Kidney (tissue), 13 donors: ENCODE measurements at regions not wholly inside any gene's neighbourhood (a gene's known extent, or its start where the extent isn't known, plus 50 kb on each side); places are given as distances from the start of the nearest gene placed in this dataset.

ENCODE experiments used
- DNase-seq, 5 donors: peaks; one replicate each; pipeline ENCODE4 v3.0.0-alpha.2; 2013 to 2020
- FAIRE-seq: peaks from 2 replicates; lab custom pipeline; 2012; peaks lifted over from hg19 to GRCh38; lab: Jason Lieb, UNC
- H3K27ac ChIP-seq, 2 donors: one replicate each; pipeline ENCODE4 v1.7.0; 2013; ENCODE audit warnings: low read depth in 2 of 2, low read length in 2 of 2, inconsistent platforms in 1 of 2
- H3K27me3 ChIP-seq: one replicate; pipeline ENCODE4 v1.7.1; 2013; ENCODE audit warnings: low read length, inconsistent platforms; ENCODE audit not compliant: control insufficient read depth, insufficient read depth
- H3K36me3 ChIP-seq, 3 donors: one replicate each; pipeline versions ENCODE4 v1.7.0 to v1.7.1; 2013; ENCODE audit warnings: low read length in 3 of 3, control low read depth in 1 of 3, inconsistent platforms in 1 of 3; ENCODE audit not compliant: insufficient read depth in 3 of 3, control insufficient read depth in 2 of 3
- H3K4me1 ChIP-seq, 3 donors: one replicate each; pipeline versions ENCODE4 v1.7.0 to v1.7.1; 2013; ENCODE audit warnings: low read length in 3 of 3, inconsistent platforms in 1 of 3, low read depth in 1 of 3; ENCODE audit not compliant: control insufficient read depth in 2 of 3, insufficient read depth in 2 of 3
- H3K4me3 ChIP-seq, 3 donors: one replicate each; pipeline versions ENCODE4 v1.7.0 to v1.8.1; 2013; ENCODE audit warnings: low read length in 3 of 3, control low read depth in 1 of 3, inconsistent platforms in 1 of 3
- H3K9ac ChIP-seq, 3 donors: one replicate each; pipeline versions ENCODE4 v1.7.0 to v1.7.1; 2013; ENCODE audit warnings: low read length in 3 of 3, control low read depth in 1 of 3, inconsistent platforms in 1 of 3
- H3K9me3 ChIP-seq, 3 donors: one replicate each; pipeline versions ENCODE4 v1.7.0 to v1.7.1; 2013; ENCODE audit warnings: low read length in 3 of 3, control low read depth in 1 of 3, inconsistent platforms in 1 of 3; ENCODE audit not compliant: control insufficient read depth in 2 of 3, insufficient read depth in 1 of 3
- intact Hi-C: fragments of 100-400 bp; cut with DNase I; formaldehyde crosslinking; loops from one replicate; pipeline ENCODE4 v1.11.1; 2022
- TF ChIP-seq, protein P1 (sequence below): IDR thresholded peaks from 3 replicates; pipeline ENCODE4 v1.5.1; 2012; ENCODE audit warnings: mild to moderate bottlenecking, moderate library complexity, borderline replicate concordance; ENCODE audit not compliant: insufficient read depth; ENCODE audit errors: extremely low read depth
- donor health status: control.
- donor health status: control.
- donor health status: control.
- donor health status: control.
- donor health status: control.
- donor health status: DM: yes; HTN: yes; CAD: no.
- donor health status: Normal renal cell carcinoma (clear cell type).

DNA sequence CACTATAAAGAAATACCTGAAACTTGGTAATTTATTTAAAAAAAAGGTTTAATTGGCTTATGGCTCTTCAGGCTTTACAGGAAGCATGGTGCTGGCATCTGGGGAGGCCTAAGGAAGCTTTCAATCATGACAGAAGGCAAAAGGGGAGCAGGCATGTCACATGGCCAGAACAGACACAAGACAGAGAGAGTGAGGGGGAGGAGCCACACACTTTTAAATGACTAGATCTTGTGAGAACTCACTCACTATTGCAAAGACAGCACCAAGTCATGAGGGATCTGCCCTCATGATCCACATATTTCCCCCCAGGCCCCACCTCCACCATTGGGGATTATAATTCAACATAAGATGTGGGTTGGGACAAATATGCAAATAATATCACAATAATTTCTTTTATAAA, 355.6 kb downstream of the DAD1 start:
- intact Hi-C loops = no loop called here
- Histone ChIP-seq H3K4me1 (no peaks in the 10 kb centered on the region), H3K4me3 (no peak overlapping the region), H3K27ac (no peak overlapping the region), H3K27me3 (no peaks in the 10 kb centered on the region), H3K36me3 (no peaks in the 10 kb centered on the region), H3K9ac (no peak overlapping the region), H3K9me3 (no peaks in the 10 kb centered on the region)
- no peak for DNase-seq
- FAIRE-seq = no peak
- TF ChIP-seq, protein P1, sequence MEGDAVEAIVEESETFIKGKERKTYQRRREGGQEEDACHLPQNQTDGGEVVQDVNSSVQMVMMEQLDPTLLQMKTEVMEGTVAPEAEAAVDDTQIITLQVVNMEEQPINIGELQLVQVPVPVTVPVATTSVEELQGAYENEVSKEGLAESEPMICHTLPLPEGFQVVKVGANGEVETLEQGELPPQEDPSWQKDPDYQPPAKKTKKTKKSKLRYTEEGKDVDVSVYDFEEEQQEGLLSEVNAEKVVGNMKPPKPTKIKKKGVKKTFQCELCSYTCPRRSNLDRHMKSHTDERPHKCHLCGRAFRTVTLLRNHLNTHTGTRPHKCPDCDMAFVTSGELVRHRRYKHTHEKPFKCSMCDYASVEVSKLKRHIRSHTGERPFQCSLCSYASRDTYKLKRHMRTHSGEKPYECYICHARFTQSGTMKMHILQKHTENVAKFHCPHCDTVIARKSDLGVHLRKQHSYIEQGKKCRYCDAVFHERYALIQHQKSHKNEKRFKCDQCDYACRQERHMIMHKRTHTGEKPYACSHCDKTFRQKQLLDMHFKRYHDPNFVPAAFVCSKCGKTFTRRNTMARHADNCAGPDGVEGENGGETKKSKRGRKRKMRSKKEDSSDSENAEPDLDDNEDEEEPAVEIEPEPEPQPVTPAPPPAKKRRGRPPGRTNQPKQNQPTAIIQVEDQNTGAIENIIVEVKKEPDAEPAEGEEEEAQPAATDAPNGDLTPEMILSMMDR = no peak

DNA sequence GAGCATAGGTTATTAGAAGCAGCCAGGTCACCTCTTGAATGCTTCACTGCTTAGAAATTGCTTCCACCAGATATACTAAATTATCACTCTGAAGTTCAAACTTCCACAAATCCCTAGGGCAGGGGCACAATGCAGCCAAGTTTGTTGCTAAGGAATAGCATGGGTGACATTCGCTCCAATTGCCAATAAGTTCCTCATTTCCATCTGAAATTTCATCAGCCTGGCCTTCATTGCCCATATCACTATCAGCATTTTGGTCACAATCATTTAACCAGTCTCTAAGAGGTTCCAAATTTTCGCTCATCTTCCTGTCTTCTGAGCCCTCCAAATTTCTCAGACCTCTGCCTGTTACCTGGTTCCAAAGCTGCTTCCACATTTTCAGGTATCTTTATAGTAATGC, 356.1 kb downstream of the DAD1 start:
- TF ChIP-seq, protein P1 = no peak
- Histone ChIP-seq H3K27me3 (no peaks in the 10 kb centered on the region), H3K36me3 (no peaks in the 10 kb centered on the region), H3K4me3 (no peak overlapping the region), H3K9ac (no peak overlapping the region), H3K27ac (no peak overlapping the region), H3K9me3 (no peaks in the 10 kb centered on the region), H3K4me1 (no peaks in the 10 kb centered on the region)
- DNase-seq (no peak), FAIRE-seq (no peak)
- intact Hi-C loops = no loop called here

DNA sequence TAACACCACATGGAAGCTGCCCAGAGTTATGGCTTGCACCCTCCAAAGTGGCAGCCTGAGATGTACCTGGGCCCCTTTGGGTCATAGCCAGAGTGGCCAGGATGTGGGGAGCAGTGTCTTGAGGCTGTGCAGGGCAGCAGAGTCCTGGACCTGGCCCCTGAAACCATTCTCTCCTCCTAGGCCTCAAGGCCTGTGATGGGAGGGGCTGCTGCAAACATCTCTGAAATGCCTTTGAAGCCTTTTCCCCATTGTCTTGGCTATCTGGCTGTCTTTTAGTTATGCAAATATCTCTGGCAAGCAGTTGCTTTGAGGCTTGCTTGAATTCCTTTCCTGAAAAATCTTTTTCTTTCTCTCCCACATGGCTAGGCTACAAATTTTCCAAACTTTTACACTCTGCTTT, 356.5 kb downstream of the DAD1 start:
- DNase-seq = no peak
- TF ChIP-seq, protein P1 = no peak
- Histone ChIP-seq H3K9ac (no peak overlapping the region), H3K4me3 (no peak overlapping the region), H3K9me3 (no peaks in the 10 kb centered on the region), H3K4me1 (no peaks in the 10 kb centered on the region), H3K27ac (no peak overlapping the region), H3K27me3 (no peaks in the 10 kb centered on the region), H3K36me3 (no peaks in the 10 kb centered on the region)
- intact Hi-C loops = no loop called here
- FAIRE-seq = no peak

DNA sequence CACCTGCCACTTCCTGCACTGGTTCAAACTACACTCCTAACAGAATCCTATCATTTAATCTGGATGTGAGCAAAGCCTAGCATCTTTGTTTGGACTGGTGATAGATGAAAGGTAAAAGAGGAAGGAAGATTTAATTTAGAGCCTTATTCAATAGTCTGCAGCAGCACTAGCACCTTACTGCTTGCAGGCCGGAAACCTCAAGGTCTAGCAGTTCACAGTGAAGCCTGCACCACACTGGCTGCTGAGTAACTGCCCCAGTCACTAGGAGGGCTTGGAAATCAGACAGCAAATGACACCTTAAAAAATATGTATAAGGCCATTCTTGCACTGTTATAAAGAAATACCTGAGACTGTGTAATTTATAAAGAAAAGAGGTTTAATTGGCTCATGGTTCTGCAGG, 358.0 kb downstream of the DAD1 start:
- intact Hi-C loops = no loop called here
- H3K9ac ChIP-seq = no peak overlapping the region
- no peaks in the 10 kb centered on the region for H3K4me1 ChIP-seq
- no peaks in the 10 kb centered on the region for H3K27me3 ChIP-seq
- TF ChIP-seq, protein P1 = no peak
- no peaks in the 10 kb centered on the region for H3K36me3 ChIP-seq
- no peak overlapping the region for H3K4me3 ChIP-seq
- H3K9me3 ChIP-seq = no peaks in the 10 kb centered on the region
- DNase-seq = no peak
- no peak overlapping the region for H3K27ac ChIP-seq
- FAIRE-seq = no peak
